Osteocyte (in vitro differentiated cells): ENCODE measurements at regions not wholly inside any gene's neighbourhood (a gene's known extent, or its start where the extent isn't known, plus 50 kb on each side); places are given as distances from the start of the nearest gene placed in this dataset.

Experiments used
- DNase-seq: peaks from one replicate; pipeline ENCODE4 v3.0.0; 2021; ENCODE audit warnings: mixed read lengths; ENCODE audit not compliant: unreplicated experiment; ENCODE audit errors: extremely low spot score
- H3K27ac Mint-ChIP-seq: one replicate; pipeline ENCODE4 v1.8.0; 2021; ENCODE audit warnings: mild to moderate bottlenecking, mixed read lengths; ENCODE audit not compliant: unreplicated experiment
- H3K27me3 Mint-ChIP-seq: one replicate; pipeline ENCODE4 v1.8.0; 2021; ENCODE audit warnings: mixed read lengths; ENCODE audit not compliant: unreplicated experiment
- H3K36me3 Mint-ChIP-seq: one replicate; pipeline ENCODE4 v1.8.0; 2021; ENCODE audit warnings: mixed read lengths; ENCODE audit not compliant: unreplicated experiment
- H3K4me1 Mint-ChIP-seq: one replicate; pipeline ENCODE4 v1.8.0; 2021; ENCODE audit warnings: mixed read lengths; ENCODE audit not compliant: unreplicated experiment
- H3K4me3 Mint-ChIP-seq: one replicate; pipeline ENCODE4 v1.8.0; 2021; ENCODE audit warnings: mild to moderate bottlenecking, moderate library complexity, mixed read lengths; ENCODE audit not compliant: unreplicated experiment
- H3K9me3 Mint-ChIP-seq: one replicate; pipeline ENCODE4 v1.8.0; 2021; ENCODE audit warnings: mixed read lengths; ENCODE audit not compliant: unreplicated experiment
- TF ChIP-seq, protein P1 (sequence below): fragments of 200-600 bp; sonication (generic); IDR thresholded peaks from 2 replicates; pipeline ENCODE4 v1.5.0; 2021; ENCODE audit warnings: antibody characterized with exemption, mild to moderate bottlenecking, moderate library complexity

DNA sequence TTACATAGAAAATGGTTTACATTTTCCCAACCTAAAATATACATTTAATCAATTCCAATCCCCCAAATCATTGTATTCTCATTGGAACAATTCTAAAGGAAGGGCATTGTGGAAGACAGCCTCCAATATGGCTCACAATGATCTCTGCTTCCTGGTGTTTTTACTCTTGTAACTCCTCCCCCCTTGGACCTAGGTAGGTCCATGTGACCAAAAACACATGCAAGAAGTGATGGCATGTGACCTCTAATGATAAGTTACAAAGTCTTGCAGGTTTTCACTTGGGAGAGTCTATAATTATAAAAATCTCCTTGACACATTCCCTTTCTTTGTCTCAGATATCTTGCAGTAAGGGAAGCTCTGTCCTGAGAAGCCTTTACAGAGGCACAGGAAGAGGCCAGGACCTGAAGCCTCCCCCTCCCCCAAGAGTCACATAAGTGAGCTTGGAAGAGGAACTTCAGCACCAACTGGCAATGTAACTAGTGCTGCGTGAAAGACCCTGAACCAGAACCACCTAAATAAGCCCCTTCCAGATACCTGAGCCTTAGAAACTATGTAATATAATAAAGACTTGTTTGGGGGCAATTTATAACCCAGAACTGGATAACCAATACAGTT, 816.2 kb upstream of the ATXN8OS start:
- Mint-ChIP-seq H3K27ac (no peak overlapping the region), H3K4me1 (no peaks in the 10 kb centered on the region), H3K27me3 (no peaks in the 10 kb centered on the region), H3K36me3 (no peaks in the 10 kb centered on the region), H3K4me3 (no peak overlapping the region), H3K9me3 (no peaks in the 10 kb centered on the region)
- no peak for DNase-seq
- TF ChIP-seq, protein P1, sequence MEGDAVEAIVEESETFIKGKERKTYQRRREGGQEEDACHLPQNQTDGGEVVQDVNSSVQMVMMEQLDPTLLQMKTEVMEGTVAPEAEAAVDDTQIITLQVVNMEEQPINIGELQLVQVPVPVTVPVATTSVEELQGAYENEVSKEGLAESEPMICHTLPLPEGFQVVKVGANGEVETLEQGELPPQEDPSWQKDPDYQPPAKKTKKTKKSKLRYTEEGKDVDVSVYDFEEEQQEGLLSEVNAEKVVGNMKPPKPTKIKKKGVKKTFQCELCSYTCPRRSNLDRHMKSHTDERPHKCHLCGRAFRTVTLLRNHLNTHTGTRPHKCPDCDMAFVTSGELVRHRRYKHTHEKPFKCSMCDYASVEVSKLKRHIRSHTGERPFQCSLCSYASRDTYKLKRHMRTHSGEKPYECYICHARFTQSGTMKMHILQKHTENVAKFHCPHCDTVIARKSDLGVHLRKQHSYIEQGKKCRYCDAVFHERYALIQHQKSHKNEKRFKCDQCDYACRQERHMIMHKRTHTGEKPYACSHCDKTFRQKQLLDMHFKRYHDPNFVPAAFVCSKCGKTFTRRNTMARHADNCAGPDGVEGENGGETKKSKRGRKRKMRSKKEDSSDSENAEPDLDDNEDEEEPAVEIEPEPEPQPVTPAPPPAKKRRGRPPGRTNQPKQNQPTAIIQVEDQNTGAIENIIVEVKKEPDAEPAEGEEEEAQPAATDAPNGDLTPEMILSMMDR: no peak

DNA sequence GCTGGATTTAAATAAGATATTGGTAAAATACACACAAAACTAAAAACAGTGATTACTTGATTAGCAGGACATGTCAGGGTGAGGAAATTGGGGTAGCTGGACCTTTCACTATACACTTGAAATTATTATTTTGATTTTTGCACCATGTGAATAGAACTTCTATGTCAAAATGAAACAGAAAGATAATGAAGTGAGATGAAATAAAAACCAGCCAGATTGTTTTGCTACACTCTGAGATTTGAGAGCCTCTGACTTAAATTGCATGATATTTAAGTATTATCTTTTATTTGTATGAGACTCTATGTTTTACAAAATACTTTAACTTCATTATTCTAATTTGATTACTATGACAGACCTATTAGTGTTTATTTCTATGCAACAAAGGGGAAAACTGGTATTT, 819.6 kb upstream of the ATXN8OS start:
- Mint-ChIP-seq H3K27ac (no peak overlapping the region), H3K36me3 (no peaks in the 10 kb centered on the region), H3K4me3 (no peak overlapping the region), H3K9me3 (peaks cover 4% of the 10 kb centered on the region), H3K4me1 (no peaks in the 10 kb centered on the region), H3K27me3 (no peaks in the 10 kb centered on the region)
- DNase-seq: no peak
- TF ChIP-seq, protein P1: no peak

DNA sequence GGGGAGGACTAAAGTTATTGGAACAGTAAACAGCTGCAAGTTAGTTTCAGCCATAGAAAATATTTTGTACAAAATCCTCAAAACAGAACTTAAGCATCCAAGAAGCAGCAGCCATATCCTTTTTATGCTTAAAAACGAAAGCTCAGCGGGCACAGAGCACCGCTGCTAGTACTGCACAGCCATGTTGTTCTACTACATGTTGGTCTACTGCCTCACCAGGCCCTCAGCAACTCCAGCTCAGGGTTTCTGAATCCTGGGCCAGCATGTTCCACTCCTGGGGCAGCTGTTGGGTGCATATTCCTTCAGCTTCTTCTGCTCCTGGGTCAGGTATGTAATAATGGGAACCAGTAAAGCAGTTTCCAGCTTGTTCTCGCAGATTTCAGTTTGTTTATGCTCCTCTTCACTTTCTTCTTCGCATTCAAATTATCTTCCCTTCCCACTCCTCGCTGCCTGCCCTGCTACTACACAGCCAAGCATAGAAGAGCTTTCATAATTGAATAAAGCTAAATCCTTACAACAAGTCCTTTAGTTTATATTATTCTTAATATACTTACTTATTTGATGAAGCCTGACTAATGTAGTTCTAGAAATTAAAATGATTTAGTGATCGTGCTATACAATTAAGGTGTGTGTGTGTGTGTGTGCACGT, 820.5 kb upstream of the ATXN8OS start:
- no peak overlapping the region for H3K4me3 Mint-ChIP-seq
- no peak overlapping the region for H3K27ac Mint-ChIP-seq
- TF ChIP-seq, protein P1: no peak
- DNase-seq: no peak
- no peaks in the 10 kb centered on the region for H3K36me3 Mint-ChIP-seq
- peaks cover 4% of the 10 kb centered on the region for H3K9me3 Mint-ChIP-seq
- H3K4me1 Mint-ChIP-seq: no peaks in the 10 kb centered on the region
- no peaks in the 10 kb centered on the region for H3K27me3 Mint-ChIP-seq

DNA sequence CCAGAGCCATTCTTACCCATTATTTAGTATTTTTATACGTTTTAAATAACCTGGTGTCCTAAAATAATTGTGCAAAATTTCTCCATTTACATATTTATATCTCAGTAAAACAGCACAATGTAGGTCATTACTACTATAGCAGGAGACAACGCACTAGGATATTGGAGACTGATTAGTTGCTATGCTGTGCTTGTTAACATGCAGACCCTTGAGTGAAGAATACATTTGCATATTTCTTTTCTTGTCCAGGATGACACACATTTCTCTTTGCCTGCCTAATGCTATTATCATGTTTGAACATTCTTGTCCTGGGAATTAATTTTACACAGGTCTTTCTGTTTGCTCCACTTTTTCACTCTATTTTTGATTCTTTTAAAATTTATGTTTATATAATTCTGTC, 823.8 kb upstream of the ATXN8OS start:
- Mint-ChIP-seq H3K4me1 (no peaks in the 10 kb centered on the region), H3K4me3 (no peak overlapping the region), H3K9me3 (peaks cover 4% of the 10 kb centered on the region), H3K27ac (no peak overlapping the region), H3K27me3 (peaks cover 2% of the 10 kb centered on the region), H3K36me3 (no peaks in the 10 kb centered on the region)
- DNase-seq: no peak
- TF ChIP-seq, protein P1: no peak

DNA sequence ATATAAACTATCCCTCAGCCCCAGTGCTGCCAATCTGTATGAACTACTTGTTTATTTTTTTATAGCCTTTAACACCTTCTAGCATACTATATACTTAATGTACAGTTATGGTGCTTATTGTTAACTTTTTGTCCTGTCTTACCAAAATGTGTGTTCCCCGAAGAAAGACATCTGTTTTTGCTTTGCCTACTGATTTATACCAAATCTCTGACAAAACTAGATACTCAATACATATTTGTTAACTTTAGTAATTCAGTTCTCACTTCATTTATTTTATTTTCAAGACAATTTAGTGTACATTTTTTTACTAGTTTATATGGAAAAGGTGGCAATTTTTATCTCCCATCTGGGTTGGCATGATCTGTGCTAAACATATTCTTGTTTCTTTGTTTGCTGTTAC, 824.3 kb upstream of the ATXN8OS start:
- Mint-ChIP-seq H3K27me3 (peaks cover 2% of the 10 kb centered on the region), H3K4me3 (no peak overlapping the region), H3K27ac (no peak overlapping the region), H3K9me3 (peaks cover 4% of the 10 kb centered on the region), H3K36me3 (no peaks in the 10 kb centered on the region), H3K4me1 (no peaks in the 10 kb centered on the region)
- DNase-seq: no peak
- TF ChIP-seq, protein P1: no peak
